ENCODE measurements at regions not wholly inside any gene's neighbourhood (a gene's known extent, or its start where the extent isn't known, plus 50 kb on each side); places are given as distances from the start of the nearest gene placed in this dataset.

- TF ChIP-seq SMC3 (IDR thresholded peaks at IDR 0.05; ENCODE audit: low read depth, low read length) (no peak), CTCF (conservative IDR thresholded peaks at IDR 0.05; ENCODE audit: low read depth, low read length) (no peak), POLR2A (IDR thresholded peaks at IDR 0.05; ENCODE audit: low read depth, low read length) (no peak), MXI1 (IDR thresholded peaks at IDR 0.05; ENCODE audit: borderline replicate concordance, low read depth, low read length) (no peak), MAFK (IDR thresholded peaks at IDR 0.05; ENCODE audit: low read depth, low read length) (no peak), ELK1 (IDR thresholded peaks at IDR 0.05; ENCODE audit: borderline replicate concordance, low read depth, low read length) (no peak), RAD21 (IDR thresholded peaks at IDR 0.05; ENCODE audit: low read length) (no peak), RFX5 (IDR thresholded peaks at IDR 0.05; ENCODE audit: low read depth, low read length) (no peak), FOS (IDR thresholded peaks at IDR 0.05; ENCODE audit: low read depth, low read length) (no peak), CEBPB (IDR thresholded peaks at IDR 0.05; ENCODE audit: low read depth, low read length) (no peak), USF2 (IDR thresholded peaks at IDR 0.05; ENCODE audit: low read depth, low read length) (no peak), BHLHE40 (IDR thresholded peaks at IDR 0.05; ENCODE audit: low read depth, low read length) (no peak)
These were observed 1106.0 kb upstream of the AUTS2 start for GRCh38 chr7:68492359-68492690.

All from IMR-90 (cell line).